NCI-H128 (cell line): ENCODE measurements at regions not wholly inside any gene's neighbourhood (a gene's known extent, or its start where the extent isn't known, plus 50 kb on each side); places are given as distances from the start of the nearest gene placed in this dataset.

ENCODE experiments used
- DNase-seq: peaks from one replicate; lab custom pipeline; 2025; ENCODE audit not compliant: unreplicated experiment; lab: John Stamatoyannopoulos, UW

DNA sequence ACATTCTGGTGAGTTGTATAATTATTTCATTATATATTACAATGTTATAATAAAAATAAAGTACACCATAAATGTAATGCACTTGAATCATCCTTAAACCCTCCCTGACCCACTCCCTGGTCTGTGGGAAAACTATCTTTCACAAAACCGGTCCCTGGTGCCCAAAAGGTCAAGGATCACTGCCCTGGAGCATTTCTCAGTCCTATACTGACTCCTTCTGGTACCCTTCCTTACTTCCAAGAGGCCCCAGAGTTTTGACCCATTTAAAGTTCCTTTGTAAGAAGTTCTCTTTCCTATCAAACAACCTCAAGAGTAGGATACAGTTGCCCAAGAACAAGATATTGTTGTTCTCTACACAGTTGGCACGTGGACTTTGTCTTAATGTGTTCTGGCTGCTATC, 88.9 kb upstream of the TRPM3 start:
- DNase-seq, result no peak

DNA sequence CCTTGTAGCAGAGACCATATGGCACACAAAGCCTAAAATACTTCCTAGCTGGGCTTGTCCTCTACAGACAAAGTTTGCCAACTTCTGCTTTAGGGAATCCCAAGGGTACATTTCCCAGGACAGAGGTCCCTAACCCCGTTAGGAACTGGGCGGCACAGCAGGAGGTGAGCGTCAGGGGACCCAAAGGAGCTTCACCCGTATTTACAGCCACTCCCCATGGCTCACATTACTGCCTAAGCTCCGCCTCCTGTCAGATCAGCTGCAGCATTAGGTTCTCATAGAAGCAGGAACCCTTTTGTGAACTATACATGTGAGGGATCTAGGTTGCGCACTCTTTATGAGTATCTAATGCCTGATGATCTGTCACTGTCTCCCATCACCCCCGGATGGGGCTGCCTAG, 88.5 kb upstream of the TRPM3 start:
- DNase-seq, result no peak

DNA sequence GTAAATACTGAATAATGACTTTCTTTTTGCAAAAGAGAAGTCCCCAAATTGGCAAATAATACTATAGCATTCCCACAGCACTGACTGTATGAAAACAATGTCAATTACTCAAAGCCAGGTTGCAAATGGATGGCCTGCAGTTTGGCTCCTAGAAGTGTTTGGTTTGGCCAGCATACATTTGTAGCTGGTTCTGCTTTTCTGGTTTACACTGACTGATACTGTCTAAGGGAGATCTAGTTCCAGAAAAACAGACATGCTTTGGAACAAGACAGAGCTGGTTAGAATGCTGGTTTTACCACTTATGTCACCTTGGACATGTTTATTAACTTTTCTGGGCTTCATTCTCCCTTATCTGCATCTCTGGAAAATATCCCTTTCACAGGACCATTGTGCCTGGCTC, 81.5 kb upstream of the TRPM3 start:
- no peak for DNase-seq

DNA sequence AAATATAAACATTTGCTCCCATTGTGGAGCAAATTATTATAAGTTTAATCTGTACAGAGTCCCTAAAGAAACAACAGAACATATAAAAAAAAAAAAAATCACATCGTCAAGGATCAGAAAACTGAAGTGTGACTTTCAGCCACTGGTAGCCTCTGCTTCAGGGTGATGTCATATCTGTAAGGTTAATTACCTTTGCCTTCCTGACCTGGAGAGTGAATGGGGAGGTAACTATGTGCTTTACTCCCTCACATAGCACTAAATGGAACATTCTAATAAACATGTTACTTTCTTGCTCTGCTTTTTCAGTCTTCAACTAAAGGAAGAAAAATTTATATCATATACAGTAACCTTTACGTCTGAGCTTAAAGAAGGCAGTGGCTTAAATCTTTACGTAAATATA, 70.3 kb upstream of the TRPM3 start:
- no peak for DNase-seq

DNA sequence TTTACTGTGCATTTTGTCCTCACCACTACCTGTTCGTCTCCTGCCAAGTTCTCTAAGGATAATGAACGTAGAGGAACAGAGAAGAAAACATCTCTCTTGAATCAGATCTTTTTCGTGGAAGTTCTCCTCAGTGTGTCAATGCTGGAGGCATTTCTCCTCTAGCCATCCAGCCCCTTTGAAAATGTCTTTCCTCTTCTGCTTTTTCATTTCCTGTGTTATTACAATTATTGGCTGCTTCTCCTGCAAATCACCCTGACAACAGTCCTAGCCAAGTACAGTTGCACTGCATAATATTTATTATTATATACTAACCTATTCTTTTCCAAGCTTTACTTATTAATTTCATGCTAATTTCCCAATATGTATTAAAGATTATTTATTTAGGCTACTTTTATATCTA, 61.8 kb upstream of the TRPM3 start:
- DNase-seq, result no peak

DNA sequence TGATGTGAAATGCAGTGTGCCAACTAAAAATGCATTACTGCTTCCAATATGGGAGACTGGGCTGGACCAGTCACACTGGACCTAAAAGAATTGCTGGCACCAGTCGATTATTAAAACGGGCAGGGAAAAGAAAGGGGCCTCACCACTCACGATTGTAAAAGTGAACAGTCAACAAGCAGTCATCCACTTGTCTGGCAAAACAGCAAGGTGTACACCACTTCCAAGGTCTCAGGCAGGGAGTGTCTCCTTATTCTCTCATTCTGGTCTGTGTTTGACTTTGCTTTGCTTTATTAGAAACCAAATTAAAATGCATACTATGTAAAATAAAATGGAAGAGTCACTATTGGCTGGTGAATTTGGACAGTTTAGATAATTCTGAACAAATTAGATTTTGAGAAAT, 57.8 kb upstream of the TRPM3 start:
- DNase-seq, result no peak

DNA sequence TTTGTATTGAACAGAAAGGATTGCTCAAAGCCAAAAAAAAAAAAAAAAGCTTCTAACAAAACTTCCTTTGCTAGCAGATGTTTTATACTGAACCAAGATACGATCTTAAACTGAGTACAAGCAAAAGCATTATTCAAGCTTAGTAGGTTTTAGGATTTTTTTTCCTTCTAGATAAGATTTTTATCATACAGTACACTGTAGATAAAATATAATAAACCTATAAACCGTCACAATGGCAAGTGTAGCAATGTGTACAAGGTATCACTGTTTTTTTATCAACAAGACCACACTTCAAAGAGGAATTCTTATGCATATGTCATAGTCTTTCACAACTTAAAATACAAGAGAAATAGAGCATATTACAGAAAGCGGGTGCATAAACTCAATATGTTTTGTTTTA, 56.5 kb upstream of the TRPM3 start:
- DNase-seq, result no peak

DNA sequence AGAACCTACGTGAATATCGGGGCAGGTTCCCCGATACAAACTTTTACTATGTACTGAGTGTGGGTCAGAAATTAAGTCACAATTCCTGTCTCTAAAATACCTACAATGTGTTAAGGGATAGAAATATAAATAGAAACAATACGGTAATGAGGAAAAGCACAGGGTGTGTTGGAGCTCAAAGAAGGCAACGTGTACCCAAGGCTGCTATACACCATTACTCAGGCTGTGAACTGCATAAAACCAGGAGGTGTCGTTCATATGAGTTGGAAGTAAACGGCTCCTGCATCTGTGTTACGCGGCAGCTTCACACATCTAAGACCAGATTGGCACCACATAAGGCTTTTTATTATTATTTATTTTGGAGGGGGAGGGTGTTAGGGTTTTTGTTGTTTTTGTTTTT, 50.1 kb upstream of the TRPM3 start:
- no peak for DNase-seq
